Ascending aorta (tissue), 2 donors: ENCODE measurements at regions not wholly inside any gene's neighbourhood (a gene's known extent, or its start where the extent isn't known, plus 50 kb on each side); places are given as distances from the start of the nearest gene placed in this dataset.

Experiments
- DNase-seq, 2 donors: peaks; one replicate each; pipeline ENCODE4 v3.0.0-alpha.2; 2019; ENCODE audit warnings: low spot score in 2 of 2
- H3K27ac ChIP-seq, 2 donors: fragments of 200-600 bp; sonication (generic); one replicate each; pipeline ENCODE4 v1.5.1; 2016 to 2017; ENCODE audit warnings: mild to moderate bottlenecking in 1 of 2
- H3K27me3 ChIP-seq: fragments of 200-600 bp; sonication (generic); one replicate; pipeline ENCODE4 v1.5.1; 2017
- H3K36me3 ChIP-seq, 2 donors: fragments of 200-600 bp; sonication (generic); one replicate each; pipeline ENCODE4 v1.5.1; 2016
- H3K4me1 ChIP-seq, 2 donors: fragments of 200-600 bp; sonication (generic); one replicate each; pipeline ENCODE4 v1.5.1; 2016 to 2017; ENCODE audit warnings: mild to moderate bottlenecking in 1 of 2
- H3K4me3 ChIP-seq, 2 donors: fragments of 200-600 bp; sonication (generic); one replicate each; pipeline ENCODE4 v1.5.1; 2016 to 2017; ENCODE audit warnings: mild to moderate bottlenecking in 1 of 2
- H3K9me3 ChIP-seq, 2 donors: fragments of 200-600 bp; sonication (generic); one replicate each; pipeline ENCODE4 v1.5.1; 2016
- CTCF ChIP-seq, 3 experiments: fragments of 200-600 bp in 2 of 3; fragments of 450-650 bp in 1 of 3; sonication (generic) in 2 of 3; IDR thresholded peaks; one replicate each; pipeline ENCODE4 v1.5.1; 2016 to 2019; ENCODE audit warnings: antibody characterized with exemption in 3 of 3, mild to moderate bottlenecking in 1 of 3, moderate library complexity in 1 of 3
- intact Hi-C: fragments of 100-400 bp; cut with DNase I; formaldehyde crosslinking; loops from one replicate; pipeline ENCODE4 v1.15.1; 2023

- DNase-seq, result no peak
- H3K4me1 ChIP-seq, result no peaks in the 10 kb centered on the region
- no peaks in the 10 kb centered on the region for H3K36me3 ChIP-seq
- intact Hi-C loops, result no loop called here
- H3K9me3 ChIP-seq, result no peaks in the 10 kb centered on the region
- no peak for TF ChIP-seq CTCF (IDR thresholded peaks at IDR 0.05)
- H3K27me3 ChIP-seq, result no peaks in the 10 kb centered on the region
- no peak overlapping the region for H3K27ac ChIP-seq
- no peak overlapping the region for H3K4me3 ChIP-seq
Measured at GRCh38 chr18:61239051-61239450, 94.2 kb upstream of the CDH20 start.

- no peak for DNase-seq
- H3K9me3 ChIP-seq, result no peaks in the 10 kb centered on the region
- no peak overlapping the region for H3K27ac ChIP-seq
- H3K4me1 ChIP-seq, result no peaks in the 10 kb centered on the region
- TF ChIP-seq CTCF (IDR thresholded peaks at IDR 0.05), result no peak
- no peak overlapping the region for H3K4me3 ChIP-seq
- no peaks in the 10 kb centered on the region for H3K27me3 ChIP-seq
- H3K36me3 ChIP-seq, result no peaks in the 10 kb centered on the region
- intact Hi-C loops, result no loop called here
Measured at GRCh38 chr18:61241260-61241853, 91.9 kb upstream of the CDH20 start.

- TF ChIP-seq CTCF (IDR thresholded peaks at IDR 0.05), result no peak
- no peaks in the 10 kb centered on the region for H3K9me3 ChIP-seq
- DNase-seq, result no peak
- no peak overlapping the region for H3K27ac ChIP-seq
- H3K36me3 ChIP-seq, result no peaks in the 10 kb centered on the region
- no peaks in the 10 kb centered on the region for H3K27me3 ChIP-seq
- H3K4me1 ChIP-seq, result no peaks in the 10 kb centered on the region
- H3K4me3 ChIP-seq, result no peak overlapping the region
- intact Hi-C loops, result no loop called here
Measured at GRCh38 chr18:61244632-61245031, 88.6 kb upstream of the CDH20 start.

- Histone ChIP-seq H3K36me3 (no peaks in the 10 kb centered on the region), H3K27me3 (no peaks in the 10 kb centered on the region), H3K4me3 (no peak overlapping the region), H3K27ac (no peak overlapping the region), H3K9me3 (no peaks in the 10 kb centered on the region), H3K4me1 (no peaks in the 10 kb centered on the region)
- intact Hi-C loops, result no loop called here
- no peak for DNase-seq
- no peak for TF ChIP-seq CTCF (IDR thresholded peaks at IDR 0.05)
Measured at GRCh38 chr18:61245276-61245675, 88.0 kb upstream of the CDH20 start.

GRCh38 chr18:61248589-61248988 lies 84.6 kb upstream of the CDH20 start:
- Histone ChIP-seq H3K27me3 (no peaks in the 10 kb centered on the region), H3K4me3 (no peak overlapping the region)
- intact Hi-C loops, result no loop called here

More at GRCh38 chr18:61248589-61248988, 84.6 kb upstream of the CDH20 start:
- Histone ChIP-seq H3K27ac (no peak overlapping the region), H3K4me1 (no peaks in the 10 kb centered on the region), H3K9me3 (no peaks in the 10 kb centered on the region), H3K36me3 (no peaks in the 10 kb centered on the region)
- no peak for TF ChIP-seq CTCF (IDR thresholded peaks at IDR 0.05)
- DNase-seq, result no peak
